Progenitor cell of endocrine pancreas (in vitro differentiated cells): ENCODE measurements at regions not wholly inside any gene's neighbourhood (a gene's known extent, or its start where the extent isn't known, plus 50 kb on each side); places are given as distances from the start of the nearest gene placed in this dataset.

Experiments
- DNase-seq: peaks from one replicate; pipeline ENCODE4 v3.0.0; 2021; ENCODE audit warnings: low spot score; ENCODE audit not compliant: unreplicated experiment
- H3K27ac Mint-ChIP-seq: 2 replicates; pipeline ENCODE4 v1.8.0; 2021; ENCODE audit warnings: mild to moderate bottlenecking, moderate library complexity, mixed read lengths
- H3K27me3 Mint-ChIP-seq: 2 replicates; pipeline ENCODE4 v1.8.0; 2021; ENCODE audit warnings: mixed read lengths
- H3K36me3 Mint-ChIP-seq: 2 replicates; pipeline ENCODE4 v1.8.0; 2022; ENCODE audit warnings: mixed read lengths; ENCODE audit not compliant: insufficient read depth
- H3K4me1 Mint-ChIP-seq: 2 replicates; pipeline ENCODE4 v1.8.0; 2021; ENCODE audit warnings: low read depth, mixed read lengths
- H3K4me3 Mint-ChIP-seq: 2 replicates; pipeline ENCODE4 v1.8.0; 2021; ENCODE audit warnings: low read depth, mild to moderate bottlenecking, moderate library complexity, mixed read lengths
- H3K9me3 Mint-ChIP-seq: 2 replicates; pipeline ENCODE4 v1.8.0; 2021; ENCODE audit warnings: low read depth, mixed read lengths
- TF ChIP-seq, protein P1 (sequence below): fragments of 200-600 bp; sonication (generic); IDR thresholded peaks from one replicate; pipeline ENCODE4 v1.5.0; 2021; ENCODE audit warnings: antibody characterized with exemption, mild to moderate bottlenecking; ENCODE audit not compliant: unreplicated experiment

DNA sequence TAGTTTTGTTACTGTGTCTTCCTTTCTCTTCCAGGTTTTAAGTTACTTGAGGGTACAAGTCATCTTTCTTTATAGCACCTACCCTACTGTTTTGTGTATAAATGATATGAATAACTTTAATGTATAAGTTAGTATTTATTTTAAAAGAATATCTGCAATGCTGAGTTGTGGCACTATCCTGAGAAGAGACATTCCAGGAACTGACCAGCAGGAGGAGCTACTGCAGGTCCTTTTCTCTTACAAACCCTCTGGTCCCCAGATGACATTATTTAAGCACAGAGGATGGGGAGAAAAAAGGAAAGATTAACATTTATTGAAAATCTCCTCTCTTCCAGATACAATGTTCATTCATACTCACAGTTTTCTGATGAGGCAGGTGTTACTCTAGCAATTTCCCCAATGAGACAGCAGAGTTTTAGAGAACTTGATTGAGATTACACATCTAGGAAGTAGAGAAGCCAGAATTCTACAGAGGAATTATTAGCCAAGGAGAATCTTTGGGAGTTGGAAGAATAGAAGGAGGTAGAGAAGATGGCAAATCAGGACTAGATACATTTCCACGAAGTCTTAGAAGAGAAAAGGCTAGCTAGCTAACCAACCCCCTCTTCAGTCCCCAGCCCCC, 541.2 kb upstream of the API5 start:
- peaks cover 3% of the 10 kb centered on the region for H3K9me3 Mint-ChIP-seq
- DNase-seq: no peak

DNA sequence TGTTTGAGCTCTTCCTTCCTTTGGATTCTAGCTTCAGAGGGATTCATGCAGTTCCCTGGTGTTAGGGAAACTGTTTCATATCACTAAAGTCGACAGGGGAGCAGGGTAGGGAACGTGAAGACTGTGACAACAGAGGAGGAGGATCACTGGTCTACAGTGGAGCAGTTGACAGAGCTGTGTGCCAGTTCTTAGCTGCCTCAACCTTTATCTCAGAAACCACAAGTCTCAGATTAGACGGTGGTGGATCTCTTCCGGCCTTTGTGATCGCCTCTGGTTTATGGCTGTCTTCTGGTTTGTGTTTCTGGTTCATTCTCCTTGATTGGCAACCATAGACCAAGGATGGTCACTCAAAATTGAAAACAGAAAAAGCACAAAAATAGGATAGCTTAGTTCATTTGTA, 538.9 kb upstream of the API5 start:
- TF ChIP-seq, protein P1, sequence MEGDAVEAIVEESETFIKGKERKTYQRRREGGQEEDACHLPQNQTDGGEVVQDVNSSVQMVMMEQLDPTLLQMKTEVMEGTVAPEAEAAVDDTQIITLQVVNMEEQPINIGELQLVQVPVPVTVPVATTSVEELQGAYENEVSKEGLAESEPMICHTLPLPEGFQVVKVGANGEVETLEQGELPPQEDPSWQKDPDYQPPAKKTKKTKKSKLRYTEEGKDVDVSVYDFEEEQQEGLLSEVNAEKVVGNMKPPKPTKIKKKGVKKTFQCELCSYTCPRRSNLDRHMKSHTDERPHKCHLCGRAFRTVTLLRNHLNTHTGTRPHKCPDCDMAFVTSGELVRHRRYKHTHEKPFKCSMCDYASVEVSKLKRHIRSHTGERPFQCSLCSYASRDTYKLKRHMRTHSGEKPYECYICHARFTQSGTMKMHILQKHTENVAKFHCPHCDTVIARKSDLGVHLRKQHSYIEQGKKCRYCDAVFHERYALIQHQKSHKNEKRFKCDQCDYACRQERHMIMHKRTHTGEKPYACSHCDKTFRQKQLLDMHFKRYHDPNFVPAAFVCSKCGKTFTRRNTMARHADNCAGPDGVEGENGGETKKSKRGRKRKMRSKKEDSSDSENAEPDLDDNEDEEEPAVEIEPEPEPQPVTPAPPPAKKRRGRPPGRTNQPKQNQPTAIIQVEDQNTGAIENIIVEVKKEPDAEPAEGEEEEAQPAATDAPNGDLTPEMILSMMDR: no peak
- peaks cover 4% of the 10 kb centered on the region for H3K4me1 Mint-ChIP-seq
- no peak for DNase-seq
- no peaks in the 10 kb centered on the region for H3K36me3 Mint-ChIP-seq
- H3K27ac Mint-ChIP-seq: no peak overlapping the region
- H3K9me3 Mint-ChIP-seq: peaks cover 5% of the 10 kb centered on the region
- H3K4me3 Mint-ChIP-seq: no peak overlapping the region
- no peaks in the 10 kb centered on the region for H3K27me3 Mint-ChIP-seq

More for the DNA sequence above, 541.2 kb upstream of the API5 start:
- H3K27ac Mint-ChIP-seq: no peak overlapping the region
- TF ChIP-seq, protein P1: peak; percentile 82
- H3K4me3 Mint-ChIP-seq: no peak overlapping the region
- H3K27me3 Mint-ChIP-seq: no peaks in the 10 kb centered on the region
- H3K36me3 Mint-ChIP-seq: no peaks in the 10 kb centered on the region
- peaks cover 14% of the 10 kb centered on the region for H3K4me1 Mint-ChIP-seq

DNA sequence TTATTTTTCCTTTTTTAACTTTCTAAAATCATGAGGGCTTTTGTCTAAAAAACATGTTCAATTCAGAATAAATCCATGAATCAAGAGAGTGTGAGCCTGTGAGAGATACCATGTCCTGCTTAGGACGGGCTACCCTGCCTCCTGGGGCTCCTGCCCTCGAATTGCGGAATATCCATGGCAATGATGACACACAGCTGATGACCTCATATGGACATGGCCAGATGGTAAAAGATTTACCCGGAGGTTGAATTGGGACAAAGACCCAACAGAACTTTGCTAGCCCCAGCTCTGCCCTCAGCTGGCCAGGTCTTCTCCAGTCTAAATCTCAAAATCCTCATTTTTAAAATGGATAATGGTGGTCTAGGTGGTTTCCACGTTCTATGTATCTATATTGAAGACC, 538.1 kb upstream of the API5 start:
- TF ChIP-seq, protein P1: no peak
- H3K9me3 Mint-ChIP-seq: peaks cover 5% of the 10 kb centered on the region
- peaks cover 4% of the 10 kb centered on the region for H3K4me1 Mint-ChIP-seq
- no peak overlapping the region for H3K4me3 Mint-ChIP-seq
- no peak for DNase-seq
- H3K27ac Mint-ChIP-seq: no peak overlapping the region
- no peaks in the 10 kb centered on the region for H3K27me3 Mint-ChIP-seq
- H3K36me3 Mint-ChIP-seq: no peaks in the 10 kb centered on the region

DNA sequence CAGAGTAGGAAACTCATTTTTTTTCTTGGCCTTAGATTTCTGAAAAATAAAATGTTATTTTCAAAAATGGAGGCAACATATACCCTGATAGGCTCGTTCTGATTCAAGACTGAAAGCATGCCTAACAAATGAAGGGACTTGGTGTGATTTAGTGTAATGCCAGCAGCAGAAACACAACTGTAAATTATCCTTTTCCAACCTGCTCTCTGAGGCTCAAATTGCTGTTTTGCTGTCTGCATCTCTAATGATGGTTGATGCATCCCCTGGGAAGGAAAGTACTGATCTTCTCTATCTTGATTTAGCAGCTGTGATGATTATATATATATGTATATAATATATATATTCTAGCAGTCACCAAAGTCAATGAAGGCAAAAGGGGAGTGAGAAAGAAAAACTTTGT, 537.2 kb upstream of the API5 start:
- peaks cover 4% of the 10 kb centered on the region for H3K4me1 Mint-ChIP-seq
- no peak for DNase-seq
- TF ChIP-seq, protein P1: no peak

DNA sequence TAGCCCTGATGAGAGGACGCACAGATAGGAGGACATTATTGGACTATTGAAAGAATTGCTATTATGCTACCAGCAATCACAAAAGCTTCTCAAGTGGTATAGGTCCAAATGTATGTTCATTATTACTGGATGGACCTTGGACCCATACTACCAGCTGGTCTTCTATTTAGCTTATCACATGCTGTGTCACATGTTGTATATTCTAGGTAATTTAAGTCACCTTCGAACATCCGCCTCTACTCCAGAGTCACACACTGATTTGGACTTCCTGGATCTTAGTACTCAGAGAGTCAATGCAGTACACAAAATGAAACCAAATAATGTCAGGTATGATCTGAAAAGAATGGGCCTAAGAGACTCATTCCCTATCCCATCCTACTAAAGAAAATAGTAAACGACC, 534.0 kb upstream of the API5 start:
- Mint-ChIP-seq H3K36me3 (no peaks in the 10 kb centered on the region), H3K27me3 (no peaks in the 10 kb centered on the region), H3K4me3 (no peak overlapping the region), H3K4me1 (peaks cover 4% of the 10 kb centered on the region), H3K27ac (no peak overlapping the region), H3K9me3 (peaks cover 5% of the 10 kb centered on the region)
- DNase-seq: no peak
- TF ChIP-seq, protein P1: no peak

More for the DNA sequence above, 537.2 kb upstream of the API5 start:
- H3K36me3 Mint-ChIP-seq: no peaks in the 10 kb centered on the region
- no peaks in the 10 kb centered on the region for H3K27me3 Mint-ChIP-seq
- no peak overlapping the region for H3K27ac Mint-ChIP-seq
- H3K9me3 Mint-ChIP-seq: peaks cover 5% of the 10 kb centered on the region
- no peak overlapping the region for H3K4me3 Mint-ChIP-seq
